ENCODE measurements at regions not wholly inside any gene's neighbourhood (a gene's known extent, or its start where the extent isn't known, plus 50 kb on each side); places are given as distances from the start of the nearest gene placed in this dataset.
"Not testable (repeated sequence)": the region's sequence is repeated elsewhere in the genome, so short reads cannot be mapped to it uniquely, and the experiment has no call there.

GRCh38 chr12:46965880-46966279, 113.5 kb upstream of the PCED1B start:
- H3K4me1 ChIP-seq = peaks cover 18% of the 10 kb centered on the region
- ATAC-seq = no peak
- TF ChIP-seq POLR2AphosphoS2 (conservative IDR thresholded peaks at IDR 0.05; ENCODE audit: low read length) = no peak
- TF ChIP-seq ESRRA (IDR thresholded peaks at IDR 0.05; ENCODE audit: borderline replicate concordance, low read length) = no peak
- no peak for TF ChIP-seq ZC3H11A (IDR thresholded peaks at IDR 0.05)
- no peak for TF ChIP-seq EP300 (IDR thresholded peaks at IDR 0.05)
- no peak for TF ChIP-seq CBX8 (IDR thresholded peaks at IDR 0.05)
- TF ChIP-seq ZSCAN20 (CRISPR knock-in tag; IDR thresholded peaks at IDR 0.05) = no peak
- no peak for TF ChIP-seq HES2 (IDR thresholded peaks at IDR 0.05)
- TF ChIP-seq RFX5 (IDR thresholded peaks at IDR 0.05) = no peak
- no peak for TF ChIP-seq RCOR1 (IDR thresholded peaks at IDR 0.05; ENCODE audit: low read depth, low read length)
- no peak for TF ChIP-seq CBX2 (IDR thresholded peaks at IDR 0.05; ENCODE audit: borderline replicate concordance, low read depth)
- TF ChIP-seq FOSB (CRISPR knock-in tag; IDR thresholded peaks at IDR 0.05) = no peak
- TF ChIP-seq RNF2 (IDR thresholded peaks at IDR 0.05; ENCODE audit: borderline replicate concordance, low read depth) = no peak
- no peak for TF ChIP-seq BCL3 (IDR thresholded peaks at IDR 0.05)
- TF ChIP-seq CEBPB (IDR thresholded peaks at IDR 0.05) = no peak
- no peak for TF ChIP-seq PHF8 (IDR thresholded peaks at IDR 0.05; ENCODE audit: borderline replicate concordance, low read depth)
- DNase-seq (ENCODE audit: low read depth in 1 of 2, low spot score in 1 of 2) = no peak
- no peak overlapping the region for H3K4me2 ChIP-seq
- POLR2A ChIA-PET = no interaction called here
- whole genome bisulfite sequencing (ENCODE audit: missing lambda C conversion rate) = 87% methylated on average over 4 of the region's 4 CpGs
- no peak overlapping the region for H3K27ac ChIP-seq
- H3K9me3 ChIP-seq = no peaks in the 10 kb centered on the region
- no peak for FAIRE-seq
- no peak overlapping the region for H3K4me3 ChIP-seq
- CTCF ChIA-PET = interaction anchor here (0.8 to 4.3 kb wide), 6 partner anchors 9 to 55 kb away, joined by 3 to 16 read pairs (median 4); no protein-coding TSS in a partner anchor

- no peak overlapping the region for H3K4me3 ChIP-seq
- no peak overlapping the region for H3K4me2 ChIP-seq
- ChIA-PET POLR2A (no interaction called here), CTCF (interaction anchor here (1.3 kb wide), 1 partner anchor 14 kb away, joined by 5 read pairs; no protein-coding TSS in a partner anchor)
- no peak for TF ChIP-seq NPAS2 (CRISPR knock-in tag; IDR thresholded peaks at IDR 0.05; ENCODE audit: borderline replicate concordance)
- TF ChIP-seq PHF8 (IDR thresholded peaks at IDR 0.05; ENCODE audit: borderline replicate concordance, low read depth) = no peak
- no peak for TF ChIP-seq FOXS1 (CRISPR knock-in tag; IDR thresholded peaks at IDR 0.05)
- no peak for TF ChIP-seq CBX8 (IDR thresholded peaks at IDR 0.05)
- TF ChIP-seq MAZ (IDR thresholded peaks at IDR 0.05; ENCODE audit: borderline replicate concordance, low read depth, low read length) = no peak
- no peak for TF ChIP-seq TFCP2L1 (CRISPR knock-in tag; IDR thresholded peaks at IDR 0.05)
- no peak for TF ChIP-seq ZC3H11A (IDR thresholded peaks at IDR 0.05)
- TF ChIP-seq ATOH8 (CRISPR knock-in tag; IDR thresholded peaks at IDR 0.05; ENCODE audit: low read depth) = no peak
- TF ChIP-seq ELK1 (IDR thresholded peaks at IDR 0.05; ENCODE audit: low read depth, low read length) = no peak
- TF ChIP-seq ZFP36 (IDR thresholded peaks at IDR 0.05; ENCODE audit: borderline replicate concordance, partially characterized antibody) = no peak
- no peak for DNase-seq (ENCODE audit: low read depth in 1 of 2, low spot score in 1 of 2)
- no peaks in the 10 kb centered on the region for H3K4me1 ChIP-seq
- FAIRE-seq = no peak
- no peak overlapping the region for H3K27ac ChIP-seq
- WGBS (ENCODE audit: missing lambda C conversion rate) = 78% methylated on average over 5 of the region's 5 CpGs
- ATAC-seq = no peak
- no peaks in the 10 kb centered on the region; the same call in 2 of the 3 replicates for H3K9me3 ChIP-seq
These were observed 108.8 kb upstream of the PCED1B start for GRCh38 chr12:46970636-46971035.

- POLR2A ChIA-PET; ATAC-seq; H3K4me3 ChIP-seq; CTCF ChIA-PET; H3K4me1 ChIP-seq; DNase-seq (ENCODE audit: low read depth in 1 of 2, low spot score in 1 of 2); FAIRE-seq; H3K27ac ChIP-seq; H3K9me3 ChIP-seq; H3K4me2 ChIP-seq: not testable (repeated sequence)
- 21% methylated on average over 3 of the region's 3 CpGs for WGBS (ENCODE audit: missing lambda C conversion rate)
These were observed 105.5 kb upstream of the PCED1B start for GRCh38 chr12:46973937-46974336.
